Uterus (tissue), 3 donors: ENCODE measurements at regions not wholly inside any gene's neighbourhood (a gene's known extent, or its start where the extent isn't known, plus 50 kb on each side); places are given as distances from the start of the nearest gene placed in this dataset.
"Not testable (repeated sequence)": the region's sequence is repeated elsewhere in the genome, so short reads cannot be mapped to it uniquely, and the experiment has no call there.

Experiments
- DNase-seq, 2 donors: peaks; one replicate each; pipeline ENCODE4 v3.0.0-alpha.2; 2019 to 2020
- H3K27ac ChIP-seq, 2 donors: fragments of 200-600 bp; sonication (generic); 1 replicate in 1 of 2; 2 replicates in 1 of 2; pipeline ENCODE4 v1.5.1; 2016 to 2018
- H3K27me3 ChIP-seq, 2 donors: fragments of 200-600 bp; sonication (generic); one replicate each; pipeline ENCODE4 v1.5.1; 2018 to 2019; ENCODE audit warnings: control low read depth in 1 of 2
- H3K36me3 ChIP-seq, 2 donors: fragments of 200-600 bp; sonication (generic); one replicate each; pipeline ENCODE4 v1.5.1; 2019; ENCODE audit warnings: control low read depth in 1 of 2
- H3K4me1 ChIP-seq, 2 donors: fragments of 200-600 bp; sonication (generic); one replicate each; pipeline ENCODE4 v1.5.1; 2018 to 2019; ENCODE audit warnings: control low read depth in 1 of 2
- H3K4me3 ChIP-seq, 2 donors: fragments of 200-600 bp; sonication (generic); 1 replicate in 1 of 2; 2 replicates in 1 of 2; pipeline ENCODE4 v1.5.1; 2018 to 2019; ENCODE audit warnings: mild to moderate bottlenecking in 1 of 2
- H3K9me3 ChIP-seq, 2 donors: fragments of 200-600 bp; sonication (generic); one replicate each; pipeline ENCODE4 v1.5.1; 2019; ENCODE audit warnings: control low read depth in 1 of 2
- POLR2A ChIP-seq, 2 donors: fragments of 450-650 bp; IDR thresholded peaks; one replicate each; pipeline ENCODE4 v1.6.1; 2016; ENCODE audit warnings: antibody characterized with exemption in 2 of 2, mild to moderate bottlenecking in 1 of 2, moderate library complexity in 1 of 2
- intact Hi-C: fragments of 100-400 bp; cut with DNase I; formaldehyde crosslinking; loops from one replicate; pipeline ENCODE4 v1.15.1; 2023; ENCODE audit warnings: low total_unique reads
- TF ChIP-seq, protein P1 (sequence below), 4 experiments: fragments of 200-600 bp in 2 of 4; fragments of 450-650 bp in 2 of 4; sonication (generic) in 2 of 4; IDR thresholded peaks; one replicate each; pipeline ENCODE4 v1.5.1; 2016 to 2019; ENCODE audit warnings: antibody characterized with exemption in 4 of 4, mild to moderate bottlenecking in 2 of 4, moderate library complexity in 1 of 4
- donor health status: DM: yes; HTN: yes; CAD: no.

DNA sequence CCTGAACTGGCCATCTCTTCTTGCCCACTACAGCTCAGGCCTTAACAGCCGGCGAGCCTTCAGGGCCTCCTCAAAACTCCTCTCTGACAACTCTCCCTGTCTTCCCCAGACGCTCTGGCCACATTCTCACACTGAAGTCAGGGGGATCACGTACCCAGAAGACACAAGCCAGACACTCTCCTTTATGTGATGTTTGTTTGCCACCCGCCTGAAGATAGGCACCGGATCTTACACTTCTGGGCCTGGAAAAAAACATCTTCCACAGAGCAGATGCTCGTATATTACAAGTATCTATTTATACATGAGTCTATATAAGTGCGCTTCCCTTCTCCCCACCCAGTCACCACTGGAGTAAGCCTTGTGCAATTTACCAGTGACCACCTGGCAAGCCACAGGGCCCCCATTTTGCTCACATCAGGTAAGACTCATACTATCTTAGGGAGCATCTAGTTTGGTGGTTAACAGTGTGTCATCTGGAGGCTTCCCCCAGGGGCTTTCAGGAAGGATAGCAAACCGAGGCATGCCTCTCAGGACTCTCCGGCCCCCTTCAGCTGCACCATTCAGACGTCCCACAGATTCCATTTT lies 349.4 kb downstream of the SOX9 start:
- no peaks in the 10 kb centered on the region for H3K36me3 ChIP-seq
- H3K4me1 ChIP-seq, result no peaks in the 10 kb centered on the region
- no peak for TF ChIP-seq POLR2A (IDR thresholded peaks at IDR 0.05)
- TF ChIP-seq, protein P1, sequence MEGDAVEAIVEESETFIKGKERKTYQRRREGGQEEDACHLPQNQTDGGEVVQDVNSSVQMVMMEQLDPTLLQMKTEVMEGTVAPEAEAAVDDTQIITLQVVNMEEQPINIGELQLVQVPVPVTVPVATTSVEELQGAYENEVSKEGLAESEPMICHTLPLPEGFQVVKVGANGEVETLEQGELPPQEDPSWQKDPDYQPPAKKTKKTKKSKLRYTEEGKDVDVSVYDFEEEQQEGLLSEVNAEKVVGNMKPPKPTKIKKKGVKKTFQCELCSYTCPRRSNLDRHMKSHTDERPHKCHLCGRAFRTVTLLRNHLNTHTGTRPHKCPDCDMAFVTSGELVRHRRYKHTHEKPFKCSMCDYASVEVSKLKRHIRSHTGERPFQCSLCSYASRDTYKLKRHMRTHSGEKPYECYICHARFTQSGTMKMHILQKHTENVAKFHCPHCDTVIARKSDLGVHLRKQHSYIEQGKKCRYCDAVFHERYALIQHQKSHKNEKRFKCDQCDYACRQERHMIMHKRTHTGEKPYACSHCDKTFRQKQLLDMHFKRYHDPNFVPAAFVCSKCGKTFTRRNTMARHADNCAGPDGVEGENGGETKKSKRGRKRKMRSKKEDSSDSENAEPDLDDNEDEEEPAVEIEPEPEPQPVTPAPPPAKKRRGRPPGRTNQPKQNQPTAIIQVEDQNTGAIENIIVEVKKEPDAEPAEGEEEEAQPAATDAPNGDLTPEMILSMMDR (IDR thresholded peaks at IDR 0.05), result no peak
- no peaks in the 10 kb centered on the region for H3K27me3 ChIP-seq
- DNase-seq, result no peak
- no peaks in the 10 kb centered on the region for H3K9me3 ChIP-seq
- no peak overlapping the region for H3K4me3 ChIP-seq
- no peak overlapping the region for H3K27ac ChIP-seq
- intact Hi-C loops, result no loop called here

DNA sequence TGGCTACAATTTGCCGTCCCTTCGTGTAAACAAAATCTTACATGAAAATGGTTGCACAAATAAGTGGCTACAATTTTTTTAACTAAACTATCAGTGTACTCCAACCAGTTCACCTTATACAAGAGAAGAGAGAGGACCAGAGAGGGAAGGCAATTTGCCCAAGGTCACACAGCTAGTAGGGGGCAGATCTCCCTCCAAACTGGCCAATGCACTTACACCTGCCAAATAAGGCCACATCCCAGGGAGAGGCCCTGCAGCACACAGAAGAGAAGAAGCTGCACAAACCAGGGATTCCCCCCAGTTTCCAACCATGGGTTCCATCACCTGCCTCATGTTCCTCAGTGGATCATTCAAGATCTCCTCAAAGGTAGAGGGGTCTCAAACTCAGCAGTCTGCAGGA lies 349.9 kb downstream of the SOX9 start:
- no peak overlapping the region for H3K27ac ChIP-seq
- no peaks in the 10 kb centered on the region for H3K9me3 ChIP-seq
- intact Hi-C loops, result no loop called here
- no peak overlapping the region for H3K4me3 ChIP-seq
- no peaks in the 10 kb centered on the region for H3K36me3 ChIP-seq
- no peaks in the 10 kb centered on the region for H3K27me3 ChIP-seq
- TF ChIP-seq, protein P1 (IDR thresholded peaks at IDR 0.05), result no peak
- TF ChIP-seq POLR2A (IDR thresholded peaks at IDR 0.05), result no peak
- no peak for DNase-seq
- no peaks in the 10 kb centered on the region for H3K4me1 ChIP-seq

GRCh38 chr17:72471296-72471695 lies 350.5 kb downstream of the SOX9 start:
- TF ChIP-seq POLR2A (IDR thresholded peaks at IDR 0.05), result no peak
- TF ChIP-seq, protein P1 (IDR thresholded peaks at IDR 0.05), result no peak
- Histone ChIP-seq H3K27me3 (no peaks in the 10 kb centered on the region), H3K9me3 (no peaks in the 10 kb centered on the region), H3K4me1 (no peaks in the 10 kb centered on the region), H3K4me3 (no peak overlapping the region), H3K27ac (no peak overlapping the region), H3K36me3 (no peaks in the 10 kb centered on the region)
- intact Hi-C loops, result no loop called here
- DNase-seq, result no peak

DNA sequence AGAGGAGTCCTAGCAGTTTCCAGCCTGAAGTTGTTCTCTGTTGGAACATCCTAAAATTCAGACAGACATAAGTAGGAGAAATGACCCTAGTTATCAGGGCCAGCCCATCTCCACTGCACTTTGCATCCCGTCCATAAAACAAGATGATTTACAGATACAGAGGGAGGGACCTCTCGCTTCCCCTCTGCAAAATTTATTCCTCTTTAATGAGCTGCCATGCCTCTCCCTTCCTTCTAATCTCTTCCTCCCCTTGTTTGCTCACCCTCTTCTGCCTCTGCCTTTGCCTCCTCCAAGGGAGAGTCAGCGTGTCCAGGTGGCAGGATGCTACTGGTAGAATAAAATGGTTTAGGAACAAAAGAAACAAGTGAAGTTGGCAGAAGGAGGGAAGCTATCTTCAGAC lies 351.3 kb downstream of the SOX9 start:
- Histone ChIP-seq H3K4me3 (no peak overlapping the region), H3K27ac (no peak overlapping the region), H3K9me3 (no peaks in the 10 kb centered on the region), H3K4me1 (no peaks in the 10 kb centered on the region), H3K36me3 (no peaks in the 10 kb centered on the region), H3K27me3 (no peaks in the 10 kb centered on the region)
- intact Hi-C loops, result no loop called here
- no peak for DNase-seq
- no peak for TF ChIP-seq POLR2A (IDR thresholded peaks at IDR 0.05)
- TF ChIP-seq, protein P1 (IDR thresholded peaks at IDR 0.05), result no peak

- DNase-seq, H3K4me3 ChIP-seq, H3K4me1 ChIP-seq, H3K36me3 ChIP-seq, H3K9me3 ChIP-seq, intact Hi-C loops, H3K27me3 ChIP-seq, H3K27ac ChIP-seq: not testable (repeated sequence)
Observed at GRCh38 chr17:72472853-72473390, 352.1 kb downstream of the SOX9 start.

- Histone ChIP-seq H3K9me3 (no peaks in the 10 kb centered on the region), H3K36me3 (no peaks in the 10 kb centered on the region), H3K27me3 (peaks cover 0 to 5% of the 10 kb centered on the region in 2 donors), H3K4me1 (no peaks in the 10 kb centered on the region), H3K27ac (no peak overlapping the region), H3K4me3 (no peak overlapping the region)
- TF ChIP-seq POLR2A (IDR thresholded peaks at IDR 0.05), result no peak
- TF ChIP-seq, protein P1 (IDR thresholded peaks at IDR 0.05), result no peak
- intact Hi-C loops, result no loop called here
- no peak for DNase-seq
Observed at GRCh38 chr17:72474243-72474642, 353.4 kb downstream of the SOX9 start.
